SU-DHL-6 (cell line): ENCODE measurements at regions not wholly inside any gene's neighbourhood (a gene's known extent, or its start where the extent isn't known, plus 50 kb on each side); places are given as distances from the start of the nearest gene placed in this dataset.

ENCODE experiments used
- CTCF ChIP-seq: fragments of 200-600 bp; sonication (generic); IDR thresholded peaks from one replicate; pipeline ENCODE4 v1.5.1; 2017; ENCODE audit warnings: antibody characterized with exemption, mild to moderate bottlenecking, low read length, moderate library complexity; ENCODE audit not compliant: insufficient read depth, poor library complexity, severe bottlenecking
- EZH2phosphoT487 ChIP-seq: fragments of 200-600 bp; sonication (generic), shearing (Covaris generic); conservative IDR thresholded peaks from 2 replicates; pipeline ENCODE4 v1.6.1; 2018; ENCODE audit warnings: mild to moderate bottlenecking, antibody characterized with exemption, low read length, moderate library complexity, mixed read lengths

GRCh38 chr3:153652076-153652475 is 469.1 kb upstream of the ARHGEF26 start:
- TF ChIP-seq CTCF = no peak
- TF ChIP-seq EZH2phosphoT487 = no peak
